OCI-LY3 (cell line): ENCODE measurements at regions not wholly inside any gene's neighbourhood (a gene's known extent, or its start where the extent isn't known, plus 50 kb on each side); places are given as distances from the start of the nearest gene placed in this dataset.

Experiments
- H2AFZ ChIP-seq: fragments of 200-600, 300-600 bp; shearing (Covaris generic); 2 replicates; pipeline ENCODE4 v1.6.0; 2014; ENCODE audit warnings: antibody characterized with exemption, low read depth, low read length
- H3K27ac ChIP-seq: fragments of 200-600, 300-600 bp; sonication (generic); 2 replicates; pipeline ENCODE4 v1.5.1; 2014; ENCODE audit warnings: mild to moderate bottlenecking, low read length, moderate library complexity, mixed read lengths
- H3K27me3 ChIP-seq: fragments of 200-600, 300-600 bp; sonication (generic); 2 replicates; pipeline ENCODE4 v1.6.1; 2014; ENCODE audit warnings: low read depth, low read length, mixed read lengths
- H3K36me3 ChIP-seq: fragments of 200-600, 300-600 bp; sonication (generic); replicated peaks from 2 replicates; pipeline ENCODE3; 2014; ENCODE audit warnings: low read depth, low read length, mixed read lengths
- H3K4me1 ChIP-seq: fragments of 300-600, 200-600 bp; sonication (generic); 2 replicates; pipeline ENCODE4 v1.6.1; 2014; ENCODE audit warnings: low read length, mixed read lengths
- H3K4me2 ChIP-seq: fragments of 200-600, 300-600 bp; sonication (generic); 2 replicates; pipeline ENCODE4 v1.6.1; 2014; ENCODE audit warnings: low read length, mixed read lengths
- H3K4me3 ChIP-seq: fragments of 300-600, 200-600 bp; sonication (generic); 2 replicates; pipeline ENCODE4 v1.5.1; 2014; ENCODE audit warnings: antibody characterized with exemption, mild to moderate bottlenecking, low read length, moderate library complexity
- H3K79me2 ChIP-seq: fragments of 300-600, 200-600 bp; shearing (Covaris generic); 2 replicates; pipeline ENCODE4 v1.6.1; 2014; ENCODE audit warnings: mild to moderate bottlenecking, low read length, mixed read lengths
- H3K9ac ChIP-seq: fragments of 300-600, 200-600 bp; shearing (Covaris generic); 2 replicates; pipeline ENCODE4 v1.6.0; 2014; ENCODE audit warnings: mild to moderate bottlenecking, low read length, moderate library complexity
- H3K9me3 ChIP-seq: fragments of 200-600, 300-600 bp; shearing (Covaris generic); 2 replicates; pipeline ENCODE4 v1.6.1; 2014; ENCODE audit warnings: low read length, mixed read lengths; ENCODE audit not compliant: insufficient read depth
- H4K20me1 ChIP-seq: fragments of 200-600, 300-600 bp; sonication (generic); 2 replicates; pipeline ENCODE4 v1.6.1; 2016; ENCODE audit warnings: low read length, mixed read lengths; ENCODE audit not compliant: insufficient read depth
- CTCF ChIP-seq: fragments of 200-600, 300-600 bp; sonication (generic); IDR thresholded peaks from 2 replicates; pipeline ENCODE4 v1.5.1; 2014; ENCODE audit warnings: antibody characterized with exemption, low read length, low read depth
- EZH2phosphoT487 ChIP-seq: fragments of 200-600 bp; shearing (Covaris generic); IDR thresholded peaks from 2 replicates; pipeline ENCODE4 v1.6.1; 2018; ENCODE audit warnings: antibody characterized with exemption, mixed run types, low read depth

- Histone ChIP-seq H3K27ac (no peak overlapping the region), H2AFZ (no peak overlapping the region), H3K4me3 (no peak overlapping the region), H3K9ac (no peak overlapping the region), H3K9me3 (no peaks in the 10 kb centered on the region), H3K79me2 (no peaks in the 10 kb centered on the region), H3K36me3 (no peaks in the 10 kb centered on the region), H3K4me2 (no peak overlapping the region), H3K27me3 (no peaks in the 10 kb centered on the region), H3K4me1 (no peaks in the 10 kb centered on the region), H4K20me1 (no peaks in the 10 kb centered on the region)
- TF ChIP-seq CTCF, result no peak
- TF ChIP-seq EZH2phosphoT487, result no peak
These were observed 922.4 kb upstream of the ADGRL2 start for GRCh38 chr1:80878343-80878742.

- H3K9me3 ChIP-seq, result no peaks in the 10 kb centered on the region
These were observed 924.7 kb upstream of the ADGRL2 start for GRCh38 chr1:80876035-80876434.

GRCh38 chr1:80869299-80869698 lies 931.4 kb upstream of the ADGRL2 start:
- no peaks in the 10 kb centered on the region for H4K20me1 ChIP-seq
- no peak for TF ChIP-seq CTCF
- no peak for TF ChIP-seq EZH2phosphoT487
- no peaks in the 10 kb centered on the region for H3K9me3 ChIP-seq
- H3K79me2 ChIP-seq, result no peaks in the 10 kb centered on the region
- H3K36me3 ChIP-seq, result no peaks in the 10 kb centered on the region
- no peak overlapping the region for H3K27ac ChIP-seq
- no peak overlapping the region for H3K9ac ChIP-seq
- H3K4me3 ChIP-seq, result no peak overlapping the region
- H3K27me3 ChIP-seq, result no peaks in the 10 kb centered on the region
- no peak overlapping the region for H2AFZ ChIP-seq
- no peak overlapping the region for H3K4me2 ChIP-seq
- H3K4me1 ChIP-seq, result no peaks in the 10 kb centered on the region

More at GRCh38 chr1:80876035-80876434, 924.7 kb upstream of the ADGRL2 start:
- H3K4me2 ChIP-seq, result no peak overlapping the region
- no peaks in the 10 kb centered on the region for H3K79me2 ChIP-seq
- no peak overlapping the region for H3K9ac ChIP-seq
- TF ChIP-seq EZH2phosphoT487, result no peak
- TF ChIP-seq CTCF, result no peak
- no peaks in the 10 kb centered on the region for H3K27me3 ChIP-seq
- no peak overlapping the region for H3K4me3 ChIP-seq
- no peaks in the 10 kb centered on the region for H3K36me3 ChIP-seq
- no peaks in the 10 kb centered on the region for H4K20me1 ChIP-seq
- no peak overlapping the region for H3K27ac ChIP-seq
- H2AFZ ChIP-seq, result no peak overlapping the region
- no peaks in the 10 kb centered on the region for H3K4me1 ChIP-seq

GRCh38 chr1:80847904-80848303 lies 952.8 kb upstream of the ADGRL2 start:
- H3K79me2 ChIP-seq, result no peaks in the 10 kb centered on the region
- no peaks in the 10 kb centered on the region for H3K9me3 ChIP-seq
- H2AFZ ChIP-seq, result no peak overlapping the region
- no peak overlapping the region for H3K4me3 ChIP-seq
- no peaks in the 10 kb centered on the region for H3K27me3 ChIP-seq
- no peak overlapping the region for H3K27ac ChIP-seq
- H4K20me1 ChIP-seq, result no peaks in the 10 kb centered on the region
- no peak overlapping the region for H3K9ac ChIP-seq
- TF ChIP-seq CTCF (no peak), EZH2phosphoT487 (no peak)
- H3K4me2 ChIP-seq, result no peak overlapping the region
- H3K4me1 ChIP-seq, result no peaks in the 10 kb centered on the region
- no peaks in the 10 kb centered on the region for H3K36me3 ChIP-seq
